OCI-LY7 (cell line): ENCODE measurements at regions not wholly inside any gene's neighbourhood (a gene's known extent, or its start where the extent isn't known, plus 50 kb on each side); places are given as distances from the start of the nearest gene placed in this dataset.

ENCODE experiments used
- CTCF ChIP-seq: fragments of 200-600 bp; sonication (generic); conservative IDR thresholded peaks from 2 replicates; pipeline ENCODE4 v1.5.1; 2014; ENCODE audit warnings: mild to moderate bottlenecking, antibody characterized with exemption, low read length, moderate library complexity, mixed read lengths
- EZH2phosphoT487 ChIP-seq: fragments of 200-600 bp; sonication (generic); IDR thresholded peaks from 2 replicates; pipeline ENCODE4 v1.6.1; 2018; ENCODE audit warnings: low read depth, borderline replicate concordance, mild to moderate bottlenecking, mixed run types, antibody characterized with exemption, low read length, moderate library complexity, mixed read lengths

GRCh38 chr2:57443973-57444521 lies 602.6 kb upstream of the VRK2 start:
- TF ChIP-seq EZH2phosphoT487 (no peak), CTCF (no peak)
